HG03571 (cell line): ENCODE measurements at regions not wholly inside any gene's neighbourhood (a gene's known extent, or its start where the extent isn't known, plus 50 kb on each side); places are given as distances from the start of the nearest gene placed in this dataset.
"Not testable (repeated sequence)": the region's sequence is repeated elsewhere in the genome, so short reads cannot be mapped to it uniquely, and the experiment has no call there.

Experiments
- ATAC-seq: cut with Tn5 transposase; IDR thresholded peaks from one replicate; pipeline ENCODE4 v1.9.1; 2021; ENCODE audit not compliant: unreplicated experiment

DNA sequence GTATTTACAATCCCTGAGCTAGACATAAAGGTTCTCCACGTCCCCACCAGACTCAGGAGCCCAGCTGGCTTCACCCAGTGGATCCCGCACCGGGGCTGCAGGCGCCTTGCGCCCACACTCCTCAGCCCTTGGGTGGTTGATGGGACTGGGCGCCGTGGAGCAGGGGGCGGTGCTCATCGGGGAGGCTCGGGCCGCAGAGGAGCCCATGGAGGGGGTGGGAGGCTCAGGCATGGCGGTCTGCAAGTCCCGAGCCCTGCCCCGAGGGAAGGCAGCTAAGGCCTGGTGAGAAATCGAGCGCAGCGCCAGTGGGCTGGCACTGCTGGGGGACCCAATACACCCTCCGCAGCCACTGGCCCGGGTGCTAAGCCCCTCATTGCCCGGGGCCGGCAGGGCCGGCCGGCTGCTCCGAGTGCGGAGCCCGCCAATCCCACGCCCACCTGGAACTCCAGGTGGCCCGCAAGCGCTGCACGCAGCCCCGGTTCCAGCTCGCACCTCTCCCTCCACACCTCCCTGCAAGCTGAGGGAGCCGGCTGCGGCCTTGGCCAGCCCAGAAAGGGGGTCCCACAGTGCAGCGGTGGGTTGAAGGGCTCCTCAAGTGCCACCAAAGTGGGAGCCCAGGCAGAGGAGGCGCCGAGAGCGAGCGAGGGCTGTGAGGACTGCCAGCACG, 260.9 kb upstream of the BTG1 start:
- not testable (repeated sequence) for ATAC-seq

DNA sequence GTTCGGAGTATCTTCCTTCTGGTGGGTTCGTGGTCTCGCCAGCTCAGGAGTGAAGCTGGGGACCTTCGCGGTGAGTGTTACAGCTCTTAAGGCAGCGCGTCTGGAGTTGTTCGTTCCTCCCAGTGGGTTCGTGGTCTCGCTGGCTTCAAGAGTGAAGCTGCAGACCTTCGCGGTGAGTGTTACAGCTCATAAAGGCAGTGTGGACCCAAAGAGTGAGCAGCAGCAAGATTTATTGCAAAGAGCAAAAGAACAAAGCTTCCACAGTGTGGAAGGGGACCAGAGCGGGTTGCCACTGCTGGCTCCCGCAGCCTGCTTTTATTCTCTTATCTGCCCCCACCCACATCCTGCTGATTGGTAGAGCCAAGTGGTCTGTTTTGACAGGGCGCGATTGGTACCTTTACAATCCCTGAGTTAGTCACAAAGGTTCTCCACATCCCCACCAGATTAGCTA, 260.2 kb upstream of the BTG1 start:
- ATAC-seq = not testable (repeated sequence)

DNA sequence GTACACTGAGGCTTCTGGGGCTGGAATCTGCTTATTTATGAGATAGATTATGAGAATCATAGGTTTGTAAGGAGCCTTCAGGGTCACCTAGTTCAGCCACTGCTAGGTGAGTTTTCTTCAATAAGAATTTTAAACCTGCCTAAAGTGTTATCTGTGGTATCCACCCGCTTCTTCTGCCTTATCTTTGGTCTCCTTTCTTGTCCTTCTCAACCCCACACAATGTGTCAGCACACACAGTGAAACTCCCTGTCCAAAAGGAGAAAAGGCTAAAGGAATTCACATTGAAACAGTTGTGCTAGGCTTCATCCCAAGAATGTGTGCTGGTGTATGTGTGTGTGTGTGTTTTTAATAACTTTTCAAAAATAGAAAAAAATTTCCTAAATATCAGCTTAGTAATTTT, 259.3 kb upstream of the BTG1 start:
- ATAC-seq = no peak

DNA sequence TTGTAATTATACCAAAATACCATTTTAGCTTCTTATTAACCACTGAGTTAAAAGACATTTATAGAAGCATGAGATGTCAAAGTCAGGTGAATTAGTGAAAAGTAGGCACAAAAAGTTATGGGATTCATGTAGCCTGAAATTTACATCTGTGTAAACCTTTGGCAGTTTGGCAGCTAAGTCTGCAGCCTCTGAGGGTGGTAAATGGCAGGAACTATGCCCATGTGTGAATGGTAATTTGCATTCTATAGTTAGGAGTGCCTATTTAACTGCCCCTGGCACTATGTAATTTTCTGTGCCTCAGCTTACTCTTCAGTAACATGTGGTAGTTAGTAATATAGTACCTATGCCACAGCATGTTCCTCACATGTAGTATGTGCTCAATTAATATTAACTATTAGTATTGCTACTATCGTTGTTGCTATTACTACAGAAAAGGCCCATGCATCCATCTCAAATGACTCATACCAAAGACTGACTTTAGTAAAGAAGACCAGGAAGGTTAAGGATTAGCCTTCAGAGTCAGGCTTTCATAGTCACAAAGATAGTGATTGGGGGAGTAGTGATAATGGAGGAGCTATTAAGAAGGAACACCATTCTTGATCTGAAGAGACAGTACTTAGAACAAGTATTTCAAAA, 258.7 kb upstream of the BTG1 start:
- peak; percentile 14 for ATAC-seq

DNA sequence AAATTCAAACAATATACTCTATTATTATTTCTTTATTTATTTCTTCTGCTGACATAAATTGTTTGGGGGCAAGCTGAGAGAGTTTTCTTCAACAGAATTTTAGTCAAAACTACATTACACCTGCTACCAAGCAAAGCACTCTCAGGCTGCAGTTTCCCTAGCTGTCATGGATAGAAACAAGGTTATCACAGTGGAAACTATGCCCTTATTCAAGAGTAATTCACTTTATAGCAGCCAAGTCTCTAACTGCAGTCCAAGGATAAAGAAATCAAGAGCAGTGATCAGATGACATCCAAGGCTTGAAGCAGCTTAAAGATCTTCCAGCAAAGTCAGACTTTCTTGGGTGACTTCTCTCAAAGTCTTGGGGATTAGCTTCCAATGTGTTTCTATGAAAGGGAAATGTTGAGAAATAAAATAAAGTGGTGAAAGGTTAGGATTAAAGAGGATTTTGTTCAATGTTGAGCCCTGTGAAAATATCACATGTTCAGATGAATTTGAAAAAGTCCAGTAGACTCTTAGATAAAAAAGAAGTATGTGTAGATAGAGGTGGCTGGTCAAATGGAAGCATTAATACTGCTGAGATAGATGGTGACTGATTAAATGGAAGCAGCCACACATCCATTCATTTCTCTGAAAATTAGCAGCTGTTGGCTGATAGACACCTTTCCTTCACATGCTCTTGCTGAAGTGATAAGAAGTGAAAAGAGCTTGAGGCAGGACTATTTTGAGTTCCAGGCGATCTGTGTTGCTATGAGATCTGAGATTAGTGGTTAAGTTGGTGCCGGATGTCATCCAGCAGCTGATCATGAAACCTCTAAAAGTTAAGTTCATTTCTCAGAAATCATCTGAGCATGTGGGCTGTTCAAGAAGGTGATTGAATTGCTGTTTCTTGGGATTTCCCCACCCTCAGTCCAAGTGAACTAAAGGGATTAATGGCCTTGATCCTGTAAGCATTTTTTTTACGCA, 257.8 kb upstream of the BTG1 start:
- ATAC-seq = peak; percentile 87

DNA sequence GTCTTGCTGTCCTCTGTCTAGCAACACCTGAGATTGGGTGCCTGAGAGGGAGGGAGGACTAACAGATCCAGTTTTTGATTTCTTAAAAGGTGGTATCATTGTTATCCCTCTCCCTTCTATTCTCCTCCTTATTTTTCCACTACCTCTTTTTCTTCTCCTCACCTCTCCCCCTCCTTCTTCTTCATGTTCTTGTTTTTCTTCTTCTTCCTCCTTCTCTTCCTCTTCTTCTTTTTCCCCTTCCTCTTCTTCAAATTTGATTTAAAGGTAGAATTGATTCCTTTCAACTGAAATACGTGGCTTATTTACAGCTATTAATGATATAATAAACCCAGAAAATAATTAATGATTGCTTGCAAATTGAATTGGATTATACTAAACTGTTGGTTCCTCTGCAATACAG, 256.8 kb upstream of the BTG1 start:
- ATAC-seq = no peak

DNA sequence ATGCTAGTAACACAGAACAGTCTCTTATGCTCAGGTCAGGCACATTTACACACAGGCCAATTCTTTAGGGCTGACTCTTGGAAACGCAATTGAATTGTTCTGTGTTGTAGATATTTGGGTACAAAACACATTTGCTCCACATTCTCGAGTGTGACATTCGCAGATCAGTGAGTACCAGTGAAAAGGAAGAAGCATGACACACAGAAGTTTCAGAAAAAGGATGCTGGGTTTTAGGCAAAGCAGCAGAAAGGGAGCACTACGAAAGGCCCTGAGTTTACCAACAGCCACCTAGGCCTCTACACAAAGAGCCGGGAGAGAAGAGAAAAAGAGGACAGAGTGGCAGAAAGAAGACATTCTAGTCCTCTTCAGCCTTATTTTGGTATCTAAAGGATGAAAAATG, 254.4 kb upstream of the BTG1 start:
- no peak for ATAC-seq

DNA sequence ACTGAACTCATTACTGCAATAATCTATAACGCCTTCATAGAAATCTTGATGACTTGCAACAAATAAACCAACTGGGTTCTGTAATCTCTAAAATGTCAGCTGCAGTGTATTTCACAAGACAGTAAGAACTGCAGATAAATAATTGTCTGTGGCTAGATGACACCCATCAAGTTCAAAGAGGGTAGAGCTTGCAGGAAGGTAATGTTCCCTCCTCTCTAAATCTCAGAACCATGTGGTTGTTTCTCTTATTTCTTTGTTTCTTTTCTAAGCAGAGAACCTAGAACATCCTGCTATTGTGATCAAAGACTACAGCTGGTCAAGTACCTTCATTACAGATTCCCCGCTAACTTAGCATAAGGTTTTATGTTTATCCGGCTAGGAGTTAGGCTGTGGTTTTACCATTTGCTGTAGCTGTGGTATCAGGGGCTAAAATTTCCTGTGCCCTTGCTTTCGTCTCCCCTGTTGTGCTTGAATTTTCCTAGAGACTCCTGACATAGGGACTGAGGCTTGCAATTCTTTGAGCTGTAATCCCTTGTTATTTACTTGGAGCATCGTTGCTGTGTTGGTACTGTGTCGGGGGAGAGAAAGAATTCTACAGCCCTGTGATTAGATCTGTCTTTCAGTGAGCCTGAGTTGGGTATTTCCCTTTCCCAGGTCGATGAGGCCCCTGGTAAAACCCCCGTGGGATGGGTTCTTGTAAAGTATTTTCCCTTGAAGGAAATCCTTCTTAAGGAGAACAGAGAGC, 253.1 kb upstream of the BTG1 start:
- no peak for ATAC-seq

DNA sequence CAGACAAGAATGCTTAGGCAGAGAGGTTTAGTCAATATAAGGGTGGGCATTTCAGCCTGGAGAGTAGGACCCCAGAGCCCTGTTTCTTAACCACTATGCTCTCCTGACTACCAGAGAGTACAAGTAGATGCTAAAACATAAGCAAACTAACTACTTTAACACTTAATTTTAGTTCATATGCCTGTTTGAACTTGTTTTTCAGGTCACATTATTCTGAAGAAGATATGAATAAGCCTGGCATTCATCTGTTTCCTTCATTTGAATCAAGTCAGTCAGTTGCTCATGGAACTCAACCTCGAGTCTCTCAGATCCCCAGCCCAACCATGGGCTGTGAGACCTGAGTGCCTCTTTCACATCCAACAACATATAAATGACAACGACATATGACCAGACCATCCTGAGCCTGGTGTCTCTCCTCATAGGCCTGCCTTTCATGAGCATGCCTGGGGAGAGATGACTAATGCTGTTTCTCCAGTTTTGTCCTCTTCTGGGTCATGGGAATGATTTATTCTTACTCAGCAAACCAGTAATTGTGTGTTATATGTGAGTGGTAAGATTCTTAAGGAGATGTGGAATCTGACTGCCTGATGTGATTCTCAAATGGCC, 251.1 kb upstream of the BTG1 start:
- ATAC-seq = no peak

DNA sequence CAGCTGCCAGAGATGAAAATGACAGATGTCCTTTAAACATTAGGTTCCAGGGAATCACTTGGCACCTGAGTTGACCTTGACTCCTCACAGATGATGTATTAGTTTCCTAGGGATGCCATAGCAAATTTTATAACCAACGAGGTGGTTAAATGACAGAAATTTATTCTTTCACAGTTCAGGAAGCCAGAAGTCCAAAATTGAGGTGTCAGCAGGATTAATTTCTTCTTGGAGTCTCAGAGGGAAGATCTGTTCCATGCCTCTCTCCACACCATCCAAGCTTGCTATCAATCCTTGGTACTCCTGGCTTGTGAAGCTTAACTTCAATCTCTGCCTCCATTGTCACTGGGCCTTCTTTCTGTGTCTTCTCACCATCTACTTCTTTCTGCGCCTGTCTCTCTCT, 249.7 kb upstream of the BTG1 start:
- no peak for ATAC-seq

DNA sequence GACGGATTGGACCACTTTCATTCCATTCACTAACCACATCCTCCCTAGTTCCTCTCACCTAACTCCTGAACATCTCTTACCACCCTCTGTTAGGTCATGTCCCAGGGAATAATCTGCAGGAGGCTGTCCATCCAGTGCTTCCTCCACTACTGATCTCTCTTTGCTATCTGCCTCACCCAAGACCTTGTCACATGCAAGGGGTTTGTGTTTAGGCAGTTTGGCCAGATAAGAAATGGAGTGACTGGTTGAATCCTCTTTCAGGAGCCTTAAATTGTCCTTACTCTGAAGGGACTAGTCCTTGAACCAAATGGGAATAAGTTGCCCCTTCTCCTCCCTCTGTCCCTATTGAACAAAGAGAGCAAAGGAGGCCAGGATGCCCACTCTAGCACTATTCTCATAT, 249.2 kb upstream of the BTG1 start:
- no peak for ATAC-seq

DNA sequence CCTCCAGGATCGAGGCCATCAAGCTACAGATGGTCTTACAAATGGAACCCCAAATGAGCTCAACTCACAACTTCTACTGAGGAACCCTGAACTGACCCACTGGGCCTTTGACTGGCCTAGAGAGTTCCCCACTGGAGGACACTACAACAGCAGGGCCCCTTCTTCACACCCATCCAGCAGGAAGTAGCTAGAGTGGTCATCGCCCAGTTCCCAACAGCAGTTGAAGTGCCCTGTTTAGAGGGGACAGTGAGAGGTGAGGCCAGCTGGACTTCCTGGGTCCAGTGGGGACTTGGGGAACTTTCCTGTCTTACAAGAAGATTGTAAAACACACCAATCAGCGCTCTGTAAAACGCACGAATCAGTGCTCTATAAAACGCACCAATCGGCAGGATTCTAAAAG, 247.9 kb upstream of the BTG1 start:
- no peak for ATAC-seq

DNA sequence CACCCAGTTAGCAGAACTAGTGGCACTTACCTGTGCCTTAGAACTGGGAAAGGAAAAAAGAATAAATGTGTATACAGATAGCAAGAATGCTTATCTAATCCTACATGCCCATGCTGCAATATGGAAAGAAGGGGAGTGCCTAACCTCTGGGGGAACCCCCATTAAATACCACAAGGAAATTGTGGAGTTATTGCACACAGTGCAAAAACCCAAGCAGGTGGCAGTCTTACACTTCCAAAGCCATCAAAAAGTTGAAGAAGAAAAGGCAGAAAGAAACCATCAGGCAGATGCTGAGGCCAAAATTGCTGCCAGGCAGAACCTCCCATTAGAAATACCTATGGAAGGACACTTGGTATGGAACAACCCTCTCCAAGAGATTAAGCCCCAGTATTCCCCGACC, 246.1 kb upstream of the BTG1 start:
- ATAC-seq = not testable (repeated sequence)

DNA sequence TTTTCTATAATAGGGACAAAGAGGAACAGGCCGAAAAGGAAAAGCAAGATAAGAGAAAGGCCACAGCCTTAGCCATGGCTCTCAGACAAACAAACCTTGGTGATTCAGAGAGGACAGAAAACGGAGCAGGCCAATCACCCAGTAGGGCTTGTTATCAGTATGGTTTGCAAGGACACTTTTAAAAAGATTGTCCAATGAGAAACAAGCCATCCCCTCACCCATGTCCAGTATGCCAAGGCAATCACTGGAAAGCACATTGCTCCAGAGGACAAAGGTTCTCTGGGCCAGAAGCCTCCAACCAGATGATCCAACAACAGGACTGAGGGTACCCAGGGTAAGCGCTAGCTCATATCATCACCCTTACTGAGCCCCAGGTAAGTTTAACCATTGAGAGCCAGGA, 243.8 kb upstream of the BTG1 start:
- no peak for ATAC-seq

DNA sequence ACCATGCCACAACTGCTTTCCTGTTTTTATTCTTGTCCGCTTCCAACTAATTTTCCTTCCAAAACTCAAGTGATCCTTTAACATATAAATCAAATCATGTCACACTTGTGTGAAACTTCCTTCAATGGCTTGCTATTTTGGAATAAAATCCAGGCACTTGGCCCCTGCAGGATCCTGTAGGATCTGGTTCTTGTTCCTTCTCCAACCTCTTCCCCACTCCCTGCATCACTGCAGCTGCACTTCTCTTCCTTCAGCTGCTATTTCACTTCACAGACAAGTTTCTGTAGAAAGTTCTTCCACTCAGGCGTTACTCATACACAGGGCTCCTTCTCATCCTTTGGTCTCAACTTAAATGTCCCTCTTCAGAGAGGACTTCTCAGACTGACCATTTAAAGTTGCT, 239.7 kb upstream of the BTG1 start:
- ATAC-seq = no peak

DNA sequence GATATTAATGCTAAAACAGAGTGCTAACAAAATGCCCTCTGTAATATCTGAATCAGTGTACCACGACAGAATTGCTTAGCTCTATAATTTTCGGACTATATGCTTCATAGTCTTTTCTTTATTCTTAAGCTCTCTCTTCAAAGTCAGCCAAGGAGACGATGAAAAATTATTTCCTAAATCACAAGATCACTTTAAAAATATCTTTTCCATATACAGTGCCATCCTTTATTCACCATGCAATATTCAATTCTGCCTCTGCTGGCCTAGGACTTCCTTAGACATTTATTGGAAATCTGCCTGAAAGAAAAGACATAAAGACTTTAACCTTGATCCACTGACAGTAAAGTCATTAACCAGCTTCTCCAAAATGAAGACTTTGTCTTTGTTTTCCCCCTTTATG, 238.9 kb upstream of the BTG1 start:
- no peak for ATAC-seq

DNA sequence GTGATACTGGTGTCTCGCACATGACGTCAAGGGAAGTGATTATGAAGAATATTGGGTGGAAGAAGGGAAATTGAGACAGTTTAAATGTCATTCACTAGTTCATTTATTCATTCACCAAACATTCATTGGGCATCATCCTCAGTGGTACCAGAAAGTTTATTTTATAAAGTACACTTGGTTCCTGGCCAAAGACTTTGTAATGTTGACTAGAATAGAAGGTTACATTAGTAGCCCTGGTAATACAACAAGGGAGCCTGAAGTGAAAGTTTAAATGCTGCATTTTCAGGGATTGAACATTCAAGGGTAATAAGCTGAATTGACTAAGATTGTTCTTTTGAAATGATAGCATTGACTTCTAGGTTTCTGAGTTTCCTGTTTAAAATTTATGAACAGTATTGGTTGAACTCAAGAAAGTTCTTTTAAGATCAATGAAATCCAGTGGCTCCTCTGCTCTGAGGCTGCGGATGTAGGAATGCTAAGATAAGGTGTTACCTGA, 236.8 kb upstream of the BTG1 start:
- no peak for ATAC-seq

DNA sequence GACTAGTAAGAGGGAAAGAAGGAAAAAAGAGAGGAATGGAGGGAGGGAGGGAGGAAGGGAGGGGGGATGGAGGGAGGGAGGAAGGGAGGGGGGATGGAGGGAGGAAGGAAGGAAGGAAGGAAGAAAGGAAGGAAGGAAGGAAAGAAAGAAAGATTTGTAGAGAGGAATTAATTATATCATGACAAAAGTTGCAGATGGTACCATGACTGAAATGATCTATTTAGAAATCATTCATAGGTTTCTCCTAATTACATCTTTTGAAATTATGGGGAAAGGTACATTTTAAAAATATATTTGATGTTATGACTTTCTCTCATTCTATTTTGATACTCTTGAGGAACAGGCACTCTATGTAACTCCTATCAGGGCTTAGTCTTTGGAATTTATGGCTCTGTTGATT, 236.2 kb upstream of the BTG1 start:
- no peak for ATAC-seq

DNA sequence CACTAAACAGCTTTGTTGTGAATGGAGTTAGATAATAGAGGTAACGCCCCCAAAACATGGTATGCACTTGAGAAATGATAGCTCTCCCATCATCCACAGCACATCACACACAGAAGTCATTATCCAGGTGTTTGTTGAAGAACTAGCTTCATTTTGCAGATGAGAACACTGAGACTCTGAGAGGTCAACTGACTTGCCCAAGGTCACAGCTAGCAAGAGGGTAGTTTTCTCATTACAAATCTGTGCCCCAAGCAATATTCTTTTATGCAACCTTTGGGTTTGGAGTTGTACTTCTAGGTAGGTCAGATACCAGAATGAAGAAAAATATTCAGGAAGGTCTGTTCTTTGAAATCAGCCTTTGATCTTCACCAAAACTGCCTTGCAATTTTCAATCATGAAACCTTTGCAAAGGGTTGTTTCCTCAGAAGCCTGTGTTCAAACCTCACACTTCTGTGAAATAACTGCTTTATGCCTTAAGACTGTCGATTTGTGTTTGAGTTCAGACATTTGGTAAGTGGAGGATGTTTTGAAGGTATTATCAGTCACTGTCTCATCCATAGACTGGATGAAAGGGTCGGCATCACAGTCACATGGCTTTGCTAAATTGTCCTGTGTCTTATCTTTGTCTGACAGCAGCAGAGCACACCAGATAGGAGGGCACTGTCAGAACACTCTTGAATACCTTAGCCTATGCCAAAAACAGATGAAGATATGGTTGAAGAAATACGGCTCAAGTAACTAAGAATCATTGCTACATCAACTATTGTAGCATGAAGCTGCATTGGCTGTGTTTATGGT, 233.2 kb upstream of the BTG1 start:
- ATAC-seq = no peak

DNA sequence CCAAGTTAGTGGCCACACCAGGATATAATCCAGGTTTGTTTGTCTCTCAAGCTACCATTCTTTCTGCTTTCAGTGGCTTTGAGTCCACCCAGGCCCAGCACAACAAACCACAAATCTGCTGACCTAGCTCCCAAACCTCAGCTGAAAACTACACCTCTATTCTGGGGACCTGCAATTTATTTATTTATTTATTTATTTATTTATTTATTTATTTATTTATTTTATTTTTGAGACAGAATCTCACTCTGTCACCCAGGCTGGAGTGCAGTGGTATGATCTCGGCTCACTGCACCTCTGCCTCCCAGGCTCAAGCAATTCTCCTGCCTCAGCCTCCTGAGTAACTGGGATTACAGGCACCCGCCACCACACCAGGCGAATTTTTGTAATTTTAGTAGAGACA, 229.9 kb upstream of the BTG1 start:
- not testable (repeated sequence) for ATAC-seq
